BLaER1 (cell line): ENCODE measurements at regions not wholly inside any gene's neighbourhood (a gene's known extent, or its start where the extent isn't known, plus 50 kb on each side); places are given as distances from the start of the nearest gene placed in this dataset.

ENCODE experiments used
- H3K27ac ChIP-seq: shearing (Covaris generic); formaldehyde crosslinking; 2 replicates; pipeline ENCODE4 v1.8.1; 2022
- H3K27me3 ChIP-seq: shearing (Covaris generic); formaldehyde crosslinking; 2 replicates; pipeline ENCODE4 v1.8.1; 2022
- H3K36me3 ChIP-seq: shearing (Covaris generic); formaldehyde crosslinking; 2 replicates; pipeline ENCODE4 v1.8.1; 2022
- H3K4me1 ChIP-seq: shearing (Covaris generic); formaldehyde crosslinking; 2 replicates; pipeline ENCODE4 v1.8.1; 2022
- H3K4me2 ChIP-seq: shearing (Covaris generic); formaldehyde crosslinking; 2 replicates; pipeline ENCODE4 v1.8.1; 2022
- H3K4me3 ChIP-seq: shearing (Covaris generic); formaldehyde crosslinking; 2 replicates; pipeline ENCODE4 v1.8.1; 2022
- H3K9ac ChIP-seq: shearing (Covaris generic); formaldehyde crosslinking; 2 replicates; pipeline ENCODE4 v1.8.1; 2022
- H3K9me3 ChIP-seq: shearing (Covaris generic); formaldehyde crosslinking; 2 replicates; pipeline ENCODE4 v1.8.1; 2022
- H4K20me1 ChIP-seq: shearing (Covaris generic); formaldehyde crosslinking; 2 replicates; pipeline ENCODE4 v1.8.1; 2022
- Cebpa-rat ChIP-seq: shearing (Covaris generic); IDR thresholded peaks from 2 replicates; pipeline ENCODE4 v1.8.1; 2022

DNA sequence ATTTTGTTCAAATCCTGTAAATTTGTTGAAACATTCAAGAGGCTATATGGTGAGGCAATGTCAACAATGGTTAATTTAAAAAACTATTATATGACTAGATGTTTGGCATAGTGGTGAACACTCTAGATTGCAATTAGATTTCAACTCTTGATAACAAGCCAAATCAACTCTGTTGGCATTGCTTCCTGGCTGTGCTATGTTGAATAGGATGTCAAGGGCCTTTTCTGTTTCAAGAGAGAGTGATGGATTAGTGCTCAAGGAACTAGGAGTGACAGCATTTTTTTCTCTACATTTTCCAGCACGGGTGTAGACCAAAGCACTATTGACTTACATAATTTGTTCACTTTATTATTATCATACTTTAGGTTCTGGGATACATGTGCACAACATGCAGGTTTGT is 172.4 kb upstream of the KCNH7 start:
- no peak overlapping the region for H3K4me2 ChIP-seq
- H3K9me3 ChIP-seq = 0 out of 2 replicates have a peak, but pooled peaks cover 5% of the 10 kb centered on the region
- H3K4me1 ChIP-seq = no peaks in the 10 kb centered on the region
- H3K4me3 ChIP-seq = no peak overlapping the region
- H4K20me1 ChIP-seq = no peaks in the 10 kb centered on the region
- H3K36me3 ChIP-seq = no peaks in the 10 kb centered on the region
- no peaks in the 10 kb centered on the region for H3K27me3 ChIP-seq
- H3K9ac ChIP-seq = no peak overlapping the region
- no peak overlapping the region for H3K27ac ChIP-seq
- no peak for TF ChIP-seq Cebpa-rat

GRCh38 chr2:163008642-163009041 is 170.1 kb upstream of the KCNH7 start:
- H3K4me2 ChIP-seq = no peak overlapping the region
- no peaks in the 10 kb centered on the region for H3K27me3 ChIP-seq
- no peak overlapping the region for H3K9ac ChIP-seq
- no peaks in the 10 kb centered on the region for H4K20me1 ChIP-seq
- H3K4me3 ChIP-seq = no peak overlapping the region
- no peak overlapping the region for H3K27ac ChIP-seq
- TF ChIP-seq Cebpa-rat = no peak
- H3K36me3 ChIP-seq = no peaks in the 10 kb centered on the region
- no peaks in the 10 kb centered on the region for H3K9me3 ChIP-seq
- no peaks in the 10 kb centered on the region for H3K4me1 ChIP-seq

DNA sequence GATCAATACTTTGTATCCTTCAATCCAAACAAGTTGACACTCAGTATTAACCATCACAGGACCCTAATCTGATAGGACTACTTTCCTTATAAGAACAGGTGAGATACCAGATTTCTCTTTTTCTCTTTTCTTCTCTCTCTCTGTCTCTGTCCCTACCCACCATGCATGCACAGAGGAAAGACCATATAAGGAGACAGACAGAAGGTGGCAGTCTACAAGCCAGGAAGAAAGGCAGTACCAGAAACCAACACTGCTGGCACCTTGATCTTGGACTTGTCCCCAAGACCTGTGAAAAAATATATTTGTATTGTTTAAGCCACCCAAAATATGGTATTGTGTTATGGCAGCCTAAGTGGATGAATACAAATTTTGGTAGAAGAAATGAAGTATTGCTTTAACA is 156.2 kb upstream of the KCNH7 start:
- no peak overlapping the region for H3K27ac ChIP-seq
- no peak overlapping the region for H3K4me2 ChIP-seq
- H4K20me1 ChIP-seq = no peaks in the 10 kb centered on the region
- no peaks in the 10 kb centered on the region for H3K36me3 ChIP-seq
- H3K4me3 ChIP-seq = no peak overlapping the region
- H3K9ac ChIP-seq = no peak overlapping the region
- no peaks in the 10 kb centered on the region for H3K4me1 ChIP-seq
- H3K9me3 ChIP-seq = no peaks in the 10 kb centered on the region
- no peaks in the 10 kb centered on the region for H3K27me3 ChIP-seq
- no peak for TF ChIP-seq Cebpa-rat

DNA sequence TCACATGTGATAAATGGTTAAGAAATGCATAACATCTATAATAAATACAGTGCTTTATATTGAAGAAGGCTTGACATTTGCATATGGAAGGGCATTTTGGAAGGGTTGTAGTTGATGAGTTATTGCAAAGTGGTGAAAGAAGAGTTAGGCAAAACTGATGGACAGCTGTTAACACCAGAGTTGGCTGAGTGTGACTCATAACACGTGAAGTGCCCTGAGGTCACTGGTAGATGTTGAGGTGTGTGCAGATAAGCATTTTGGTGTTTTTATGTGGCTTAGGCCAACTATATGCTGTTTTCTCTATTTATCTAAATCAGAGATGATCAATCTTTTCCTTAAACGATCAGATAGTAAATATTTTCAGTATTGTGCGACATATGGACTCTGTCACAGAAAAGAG is 154.3 kb upstream of the KCNH7 start:
- no peaks in the 10 kb centered on the region for H3K36me3 ChIP-seq

GRCh38 chr2:162989507-162989906 is 150.9 kb upstream of the KCNH7 start:
- Histone ChIP-seq H3K27ac (no peak overlapping the region), H3K36me3 (no peaks in the 10 kb centered on the region), H3K4me3 (no peak overlapping the region), H3K4me1 (no peaks in the 10 kb centered on the region), H3K9me3 (no peaks in the 10 kb centered on the region), H4K20me1 (no peaks in the 10 kb centered on the region), H3K9ac (no peak overlapping the region), H3K27me3 (no peaks in the 10 kb centered on the region), H3K4me2 (no peak overlapping the region)
- no peak for TF ChIP-seq Cebpa-rat

More for the DNA sequence above, 154.3 kb upstream of the KCNH7 start:
- no peak overlapping the region for H3K9ac ChIP-seq
- no peak overlapping the region for H3K4me2 ChIP-seq
- H4K20me1 ChIP-seq = no peaks in the 10 kb centered on the region
- no peak for TF ChIP-seq Cebpa-rat
- H3K9me3 ChIP-seq = no peaks in the 10 kb centered on the region
- H3K27ac ChIP-seq = no peak overlapping the region
- H3K4me3 ChIP-seq = no peak overlapping the region
- no peaks in the 10 kb centered on the region for H3K4me1 ChIP-seq
- no peaks in the 10 kb centered on the region for H3K27me3 ChIP-seq

GRCh38 chr2:162974771-162975170 is 136.2 kb upstream of the KCNH7 start:
- Histone ChIP-seq H3K27me3 (no peaks in the 10 kb centered on the region), H3K4me3 (no peak overlapping the region), H3K27ac (no peak overlapping the region), H3K9me3 (no peaks in the 10 kb centered on the region), H3K36me3 (no peaks in the 10 kb centered on the region), H4K20me1 (no peaks in the 10 kb centered on the region), H3K9ac (no peak overlapping the region), H3K4me1 (no peaks in the 10 kb centered on the region), H3K4me2 (no peak overlapping the region)
- no peak for TF ChIP-seq Cebpa-rat

DNA sequence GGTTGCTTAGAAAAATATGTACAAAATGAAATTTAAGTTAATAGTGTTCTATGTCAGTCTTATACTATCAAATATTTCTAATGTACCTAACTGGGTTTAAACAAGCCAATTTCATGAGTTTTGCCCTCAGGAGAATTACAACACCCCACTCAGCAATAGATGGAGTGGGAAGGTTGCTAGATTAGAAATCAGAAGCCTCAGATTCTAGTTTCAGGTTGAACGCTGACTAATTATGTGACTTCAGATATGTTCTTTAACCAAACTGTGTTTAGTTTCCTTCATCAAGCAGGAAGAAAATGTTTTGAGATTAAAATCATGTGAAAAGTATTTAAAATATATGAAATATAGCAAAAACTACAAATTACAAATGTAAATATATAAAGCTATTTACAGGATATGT is 133.8 kb upstream of the KCNH7 start:
- TF ChIP-seq Cebpa-rat = no peak
- H3K9me3 ChIP-seq = no peaks in the 10 kb centered on the region

DNA sequence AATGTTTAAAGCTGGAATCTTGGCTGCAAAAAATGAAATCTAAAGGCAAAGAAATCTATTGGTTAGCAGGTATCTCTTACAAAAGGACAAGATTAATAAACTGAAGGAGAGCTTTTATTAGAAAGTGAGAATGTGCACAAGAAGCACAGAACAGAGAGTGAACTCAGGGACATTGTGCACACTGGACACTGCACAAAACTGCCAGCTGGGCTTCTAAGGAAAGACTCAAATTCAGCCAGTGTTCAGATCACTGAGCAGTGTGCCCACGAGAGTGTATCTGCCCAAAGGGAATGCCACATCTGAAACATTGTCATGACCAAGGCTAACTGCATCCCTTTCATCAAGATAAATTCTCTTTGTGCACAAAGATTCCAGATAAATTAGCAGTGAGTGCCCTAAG is 129.7 kb upstream of the KCNH7 start:
- Histone ChIP-seq H4K20me1 (no peaks in the 10 kb centered on the region), H3K4me2 (no peak overlapping the region), H3K4me1 (no peaks in the 10 kb centered on the region), H3K27ac (no peak overlapping the region), H3K36me3 (no peaks in the 10 kb centered on the region), H3K4me3 (no peak overlapping the region), H3K9me3 (no peaks in the 10 kb centered on the region), H3K9ac (no peak overlapping the region), H3K27me3 (no peaks in the 10 kb centered on the region)
- TF ChIP-seq Cebpa-rat = no peak

More for the DNA sequence above, 133.8 kb upstream of the KCNH7 start:
- H3K4me2 ChIP-seq = no peak overlapping the region
- no peak overlapping the region for H3K27ac ChIP-seq
- H3K36me3 ChIP-seq = no peaks in the 10 kb centered on the region
- no peaks in the 10 kb centered on the region for H3K4me1 ChIP-seq
- H4K20me1 ChIP-seq = no peaks in the 10 kb centered on the region
- H3K27me3 ChIP-seq = no peaks in the 10 kb centered on the region
- H3K4me3 ChIP-seq = no peak overlapping the region
- H3K9ac ChIP-seq = no peak overlapping the region

- no peaks in the 10 kb centered on the region for H3K4me1 ChIP-seq
- no peak overlapping the region for H3K4me3 ChIP-seq
- no peak for TF ChIP-seq Cebpa-rat
- no peak overlapping the region for H3K9ac ChIP-seq
- H3K36me3 ChIP-seq = no peaks in the 10 kb centered on the region
- H3K9me3 ChIP-seq = no peaks in the 10 kb centered on the region
- H4K20me1 ChIP-seq = no peaks in the 10 kb centered on the region
- H3K4me2 ChIP-seq = no peak overlapping the region
- H3K27ac ChIP-seq = no peak overlapping the region
- H3K27me3 ChIP-seq = no peaks in the 10 kb centered on the region
Measured at GRCh38 chr2:162967811-162968210, 129.2 kb upstream of the KCNH7 start.

- no peak overlapping the region for H3K9ac ChIP-seq
- no peak overlapping the region for H3K27ac ChIP-seq
- no peaks in the 10 kb centered on the region for H3K36me3 ChIP-seq
- no peaks in the 10 kb centered on the region for H4K20me1 ChIP-seq
- no peaks in the 10 kb centered on the region for H3K27me3 ChIP-seq
- TF ChIP-seq Cebpa-rat = no peak
- no peaks in the 10 kb centered on the region for H3K4me1 ChIP-seq
- H3K9me3 ChIP-seq = no peaks in the 10 kb centered on the region
- H3K4me2 ChIP-seq = no peak overlapping the region
- H3K4me3 ChIP-seq = no peak overlapping the region
Measured at GRCh38 chr2:162967147-162967546, 128.6 kb upstream of the KCNH7 start.

DNA sequence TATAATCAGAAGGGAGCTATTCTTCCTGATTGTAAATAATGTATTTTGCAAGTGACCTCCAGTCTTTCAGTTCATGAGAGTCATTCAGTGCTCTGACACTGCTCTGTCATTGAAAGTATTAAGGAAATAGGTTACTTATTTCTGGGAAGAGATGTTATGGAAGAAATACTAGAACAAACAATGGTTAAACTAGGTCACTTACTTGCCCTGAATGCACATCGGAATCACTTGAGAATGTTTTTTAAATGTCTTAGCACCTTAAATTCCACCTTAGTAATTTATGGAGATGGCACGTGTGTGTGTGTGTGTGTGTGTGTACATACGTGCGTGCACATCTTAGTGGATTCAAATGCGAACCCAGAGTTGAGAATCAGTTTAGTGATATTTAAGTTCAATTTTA is 126.6 kb upstream of the KCNH7 start:
- H4K20me1 ChIP-seq = no peaks in the 10 kb centered on the region
- TF ChIP-seq Cebpa-rat = no peak
- H3K4me2 ChIP-seq = no peak overlapping the region
- no peaks in the 10 kb centered on the region for H3K36me3 ChIP-seq
- H3K9ac ChIP-seq = no peak overlapping the region
- H3K27ac ChIP-seq = no peak overlapping the region
- no peak overlapping the region for H3K4me3 ChIP-seq
- no peaks in the 10 kb centered on the region for H3K4me1 ChIP-seq
- H3K9me3 ChIP-seq = peaks cover 6% of the 10 kb centered on the region; the same call in 1 of the 2 replicates
- H3K27me3 ChIP-seq = no peaks in the 10 kb centered on the region
